HG02759 (cell line): ENCODE measurements at regions not wholly inside any gene's neighbourhood (a gene's known extent, or its start where the extent isn't known, plus 50 kb on each side); places are given as distances from the start of the nearest gene placed in this dataset.

Experiments
- ATAC-seq: cut with Tn5 transposase; IDR thresholded peaks from one replicate; pipeline ENCODE4 v1.9.1; 2021; ENCODE audit warnings: mild to moderate bottlenecking, moderate library complexity; ENCODE audit not compliant: unreplicated experiment

DNA sequence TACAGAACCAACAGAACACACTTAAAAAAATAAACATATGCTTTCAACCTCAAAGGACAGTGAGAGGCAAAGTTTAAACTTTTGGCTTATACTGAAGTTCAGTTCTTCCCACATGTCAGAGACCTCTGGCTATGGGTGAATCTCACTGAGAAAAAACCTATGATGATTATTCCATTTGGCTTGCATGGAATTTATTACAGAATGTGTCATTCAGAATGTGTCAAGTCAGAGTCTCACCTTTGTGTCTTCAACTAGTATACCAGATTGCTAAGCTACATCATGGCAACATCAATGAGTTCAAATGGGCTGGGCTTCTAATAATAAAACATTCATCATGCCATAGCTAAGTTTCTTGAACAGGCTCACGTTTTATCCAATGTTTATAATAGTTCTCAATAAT, 987.0 kb downstream of the NTRK3 start:
- ATAC-seq, result no peak

GRCh38 chr15:87268675-87269074, 987.9 kb downstream of the NTRK3 start:
- ATAC-seq, result no peak

DNA sequence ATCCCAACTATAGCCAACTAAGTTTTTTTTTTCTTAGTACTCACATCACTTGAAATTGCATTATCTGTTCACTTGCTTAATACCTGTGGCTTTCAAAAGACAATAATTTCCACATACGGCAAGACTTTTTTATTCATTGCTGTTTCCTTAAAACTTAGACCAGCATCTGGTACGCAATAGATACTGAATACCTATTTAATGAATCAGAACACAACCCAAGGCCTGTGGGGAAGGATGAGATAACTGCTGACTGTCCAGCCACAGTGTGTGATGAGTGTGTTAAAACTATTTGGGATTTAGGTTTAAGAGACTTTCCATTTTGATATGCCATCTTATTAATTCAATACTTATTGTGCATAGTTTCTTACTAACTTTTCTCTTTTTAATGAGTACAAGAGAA, 988.7 kb downstream of the NTRK3 start:
- ATAC-seq, result no peak

DNA sequence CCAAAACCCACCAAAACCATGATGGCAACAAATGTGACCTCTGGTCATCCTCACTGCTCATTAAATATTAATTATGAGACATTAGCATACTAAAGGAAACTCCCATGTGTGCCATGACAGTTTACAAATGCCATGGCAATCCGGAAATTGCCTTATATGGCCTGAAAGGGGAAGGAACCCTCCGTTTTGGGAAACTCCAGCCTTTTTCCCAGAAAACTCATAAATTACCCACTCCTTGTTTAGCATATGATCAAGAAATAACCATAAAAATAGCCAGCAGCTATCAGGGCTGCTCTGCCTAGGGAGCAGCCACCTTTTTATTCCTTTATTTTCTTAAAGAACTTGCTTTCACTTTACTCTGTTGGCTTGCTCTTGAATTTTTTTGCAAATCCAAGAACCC, 992.7 kb downstream of the NTRK3 start:
- no peak for ATAC-seq

DNA sequence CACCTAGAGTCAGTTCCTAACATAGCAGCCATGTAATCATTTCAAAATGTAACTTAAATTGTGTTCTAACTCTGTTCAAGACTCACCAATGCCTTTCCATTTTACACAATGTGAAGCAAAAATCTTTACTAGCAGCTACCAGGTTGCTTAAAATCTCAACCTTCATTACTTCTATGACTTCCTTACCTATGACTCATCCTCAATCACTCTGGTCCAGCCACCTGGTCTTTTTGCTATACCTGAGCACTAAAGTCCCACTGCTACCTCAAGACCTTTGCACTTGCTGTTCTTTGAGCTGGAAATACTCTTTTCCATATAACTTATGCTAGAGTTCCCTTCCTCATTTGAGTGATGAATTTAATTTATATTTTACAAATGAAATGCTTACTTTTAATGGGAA, 993.2 kb downstream of the NTRK3 start:
- no peak for ATAC-seq

DNA sequence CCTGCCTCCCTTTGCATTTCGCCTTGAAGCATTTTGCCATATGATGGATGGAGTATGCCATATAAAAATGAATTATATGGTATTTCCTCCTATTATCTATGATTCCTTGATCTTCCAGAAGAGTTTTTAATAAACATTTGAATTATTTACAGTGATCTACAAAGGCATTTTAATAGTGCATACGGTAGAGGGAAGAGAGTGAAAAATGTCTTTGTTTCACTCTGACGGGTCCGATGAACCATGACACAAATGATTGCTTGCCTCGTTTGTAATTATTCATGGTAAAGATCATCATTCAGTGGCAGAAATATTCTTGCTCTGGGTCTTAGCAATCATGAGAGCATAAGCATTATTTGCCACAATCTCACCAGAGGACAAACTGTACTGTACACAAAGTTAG, 1010.9 kb downstream of the NTRK3 start:
- no peak for ATAC-seq

GRCh38 chr15:87243474-87243873, 1013.1 kb downstream of the NTRK3 start:
- ATAC-seq, result no peak

DNA sequence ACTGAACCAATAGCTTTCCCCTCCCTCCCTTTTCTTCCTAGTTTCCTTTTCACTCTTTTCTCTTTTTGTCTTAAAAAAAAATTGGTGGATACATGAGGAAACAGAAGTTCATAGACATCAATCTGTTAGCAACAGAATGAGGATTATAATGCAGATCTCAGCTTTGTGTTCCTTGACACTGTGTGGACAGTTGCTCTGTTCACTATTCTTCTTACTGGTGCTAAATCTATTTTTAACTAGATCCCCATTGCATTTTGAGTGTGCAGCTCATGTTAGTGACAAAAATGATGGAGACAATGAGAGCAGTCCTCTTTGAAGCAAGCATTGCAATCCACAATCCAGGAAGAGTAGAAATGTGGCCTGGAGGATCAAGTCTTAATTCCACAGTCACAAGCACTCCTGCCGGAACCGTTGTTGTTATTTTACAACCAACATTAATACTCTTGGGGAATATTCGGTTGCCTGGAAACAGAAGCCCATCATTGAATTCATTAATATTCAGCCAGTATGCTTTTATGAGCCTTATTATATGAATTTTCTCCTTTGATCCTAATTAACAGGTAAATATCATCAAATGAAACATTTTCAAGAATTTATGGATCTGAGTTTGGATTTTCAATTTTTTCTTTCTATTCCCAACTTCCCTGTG, 1016.8 kb downstream of the NTRK3 start:
- no peak for ATAC-seq

GRCh38 chr15:87238451-87239068, 1018.0 kb downstream of the NTRK3 start:
- ATAC-seq, result no peak

GRCh38 chr15:87228460-87228859, 1028.1 kb downstream of the NTRK3 start:
- no peak for ATAC-seq

GRCh38 chr15:87227846-87228245, 1028.7 kb downstream of the NTRK3 start:
- ATAC-seq, result no peak

- no peak for ATAC-seq
These were observed 1031.1 kb downstream of the NTRK3 start for GRCh38 chr15:87225436-87225835.

DNA sequence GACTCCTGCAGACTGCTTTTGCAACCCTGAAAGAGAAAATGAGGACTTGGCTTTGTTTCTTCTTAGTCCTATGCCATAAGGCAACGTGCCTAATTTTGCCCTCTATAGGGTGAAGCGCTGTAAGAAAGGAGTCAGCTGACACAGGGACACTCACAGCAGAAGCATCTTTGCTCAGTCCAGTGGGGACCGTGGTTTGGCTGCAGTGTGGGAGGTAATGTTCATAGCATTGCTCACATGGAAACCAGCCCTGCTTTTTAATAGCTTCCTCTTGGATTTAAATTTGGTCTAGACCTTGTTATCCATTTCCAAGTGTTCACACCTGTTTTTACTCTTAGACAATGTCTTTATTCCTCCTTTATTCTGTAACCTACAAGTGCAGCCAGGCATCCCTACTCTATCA, 1032.1 kb downstream of the NTRK3 start:
- no peak for ATAC-seq

- no peak for ATAC-seq
These were observed 1036.6 kb downstream of the NTRK3 start for GRCh38 chr15:87219650-87220615.

DNA sequence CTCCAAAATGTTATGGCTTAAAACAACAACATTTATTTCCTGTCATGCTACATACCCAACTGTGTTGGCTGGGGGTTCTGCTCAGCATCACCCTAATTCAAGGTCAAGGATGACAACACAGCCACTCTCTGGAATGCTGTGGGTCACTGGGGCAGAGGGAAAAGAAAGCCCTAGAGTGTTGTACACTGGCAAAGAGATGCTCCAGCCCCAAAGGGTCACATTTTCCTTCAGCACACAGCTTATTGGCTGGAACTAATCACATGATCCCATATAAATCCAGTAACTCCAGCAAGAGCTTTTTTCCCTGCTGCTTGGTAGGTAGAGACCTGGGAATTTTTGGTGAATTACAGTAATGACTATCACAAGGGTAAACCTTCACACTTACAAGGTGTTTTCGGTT, 1041.4 kb downstream of the NTRK3 start:
- no peak for ATAC-seq

DNA sequence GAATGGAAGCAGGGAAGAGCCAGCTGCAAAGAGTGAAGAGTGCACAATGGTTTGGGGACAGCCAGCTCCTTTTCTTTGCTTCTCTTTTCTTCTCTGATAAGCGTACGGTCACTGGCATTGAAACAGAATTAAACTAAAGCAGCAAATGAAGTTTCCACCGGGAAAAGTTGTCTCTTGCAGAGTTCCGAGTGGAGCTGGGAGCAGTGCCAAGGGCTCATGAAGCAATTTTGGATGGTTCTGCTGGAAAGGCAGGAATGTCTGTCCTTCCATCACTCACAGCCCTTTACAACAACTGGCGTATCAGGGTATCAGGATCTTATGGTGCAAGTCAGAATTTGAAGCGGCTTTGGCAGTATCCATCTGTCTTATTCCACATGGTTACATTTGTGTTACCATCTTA, 1042.9 kb downstream of the NTRK3 start:
- ATAC-seq, result no peak

DNA sequence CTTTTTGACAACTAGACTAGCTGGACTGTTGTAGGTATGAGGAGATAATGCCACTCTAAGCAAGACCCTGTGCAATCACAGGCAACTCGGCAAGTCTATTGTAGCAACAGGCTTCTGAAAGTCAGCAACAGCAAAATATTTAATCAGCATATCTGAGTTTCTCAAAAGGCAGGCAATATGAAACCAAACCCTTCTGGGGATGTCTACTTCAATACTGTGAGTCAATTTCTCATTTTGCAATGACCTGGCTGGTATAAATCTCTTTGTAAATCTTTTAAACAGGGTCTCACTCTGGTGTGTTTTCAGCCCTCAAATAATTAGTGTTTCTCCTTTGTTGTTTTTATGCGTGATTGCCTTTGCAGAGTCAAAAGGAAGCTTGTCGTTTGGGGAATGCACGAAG, 1044.5 kb downstream of the NTRK3 start:
- no peak for ATAC-seq

DNA sequence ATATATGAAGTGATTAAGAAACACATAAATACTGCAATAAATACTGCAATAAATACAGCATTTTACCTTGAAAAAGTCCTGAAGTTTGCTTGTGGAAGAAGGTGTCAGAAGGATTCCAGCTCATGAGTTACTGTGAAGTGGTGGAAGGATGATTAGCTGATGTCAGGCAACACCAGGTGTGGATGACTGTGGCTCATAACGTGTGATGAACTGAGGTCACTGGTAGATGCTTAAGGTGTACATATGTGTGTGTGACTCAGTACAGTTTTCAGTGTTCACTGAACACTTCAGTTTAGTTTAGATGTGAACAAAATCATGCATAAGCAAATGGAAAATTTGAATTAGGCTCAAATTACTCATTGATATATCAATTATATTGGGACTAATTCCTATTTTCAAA, 1045.0 kb downstream of the NTRK3 start:
- ATAC-seq, result no peak

DNA sequence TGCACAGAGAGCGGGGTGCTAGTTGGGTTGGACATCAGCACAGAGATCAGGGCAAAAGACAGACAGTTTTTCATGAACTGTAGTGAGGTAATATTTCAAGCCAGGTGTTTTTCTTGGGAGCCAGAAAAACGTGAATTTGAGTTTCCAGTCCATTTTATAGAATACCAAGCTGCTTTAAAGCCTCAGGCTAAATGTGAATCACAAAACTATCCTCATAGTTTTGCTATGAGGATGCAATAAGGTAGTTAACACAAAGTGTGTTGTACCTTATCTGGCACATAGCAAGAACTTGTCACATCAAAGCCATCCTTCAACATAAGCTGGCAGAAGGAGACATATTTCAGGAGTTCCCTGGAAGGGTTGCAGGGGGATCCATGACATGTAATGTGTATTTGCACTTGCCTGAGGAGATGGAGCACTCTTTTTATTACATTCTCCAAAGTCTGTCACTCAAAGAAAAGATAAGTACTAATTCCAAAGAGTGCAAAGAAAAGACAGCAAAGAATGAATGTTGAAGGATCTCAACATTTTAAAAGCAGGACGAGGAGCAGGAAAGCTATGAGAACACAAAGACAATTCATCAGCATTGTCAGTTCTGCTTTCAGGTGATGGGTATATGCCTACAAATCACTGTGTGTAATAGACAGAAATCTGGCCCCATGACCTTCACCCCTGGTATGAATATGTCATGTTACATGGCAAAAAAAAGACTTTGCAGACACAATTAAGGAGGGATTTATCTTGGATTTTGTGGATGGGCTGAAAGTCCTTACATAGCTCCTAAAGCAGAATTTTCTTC, 1046.4 kb downstream of the NTRK3 start:
- ATAC-seq, result no peak

GRCh38 chr15:87207990-87208580, 1048.5 kb downstream of the NTRK3 start:
- ATAC-seq, result no peak

DNA sequence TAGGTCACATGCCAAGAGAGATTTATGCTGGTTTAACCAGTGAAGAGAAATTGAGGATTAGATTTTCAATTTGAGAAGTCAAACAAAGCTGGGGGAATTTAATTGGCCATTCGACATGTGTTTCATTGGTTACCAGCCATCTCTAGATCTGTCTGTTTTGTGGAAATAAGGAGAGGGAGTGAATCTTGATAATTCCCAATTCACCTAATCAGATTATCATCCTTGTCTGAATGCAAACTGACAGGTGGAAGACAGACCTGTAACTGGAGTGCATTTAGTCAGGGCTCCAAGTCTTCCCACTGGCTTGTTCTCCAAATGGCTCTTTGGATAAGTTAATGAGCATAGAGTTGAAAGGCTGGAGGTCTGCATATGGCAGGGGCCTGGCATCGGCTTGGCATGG, 1049.3 kb downstream of the NTRK3 start:
- no peak for ATAC-seq
